Fibroblast of mammary gland (primary cell): ENCODE measurements at regions not wholly inside any gene's neighbourhood (a gene's known extent, or its start where the extent isn't known, plus 50 kb on each side); places are given as distances from the start of the nearest gene placed in this dataset.

ENCODE experiments used
- DNase-seq: peaks from one replicate; pipeline ENCODE4 v3.0.0-alpha.2; 2010; ENCODE audit warnings: low read depth
- H3K4me3 ChIP-seq: 2 replicates; pipeline ENCODE4 v1.5.1; 2011; ENCODE audit warnings: low read depth, mild to moderate bottlenecking, low read length, moderate library complexity; ENCODE audit not compliant: control insufficient read depth
- TF ChIP-seq, protein P1 (sequence below): conservative IDR thresholded peaks from 2 replicates; pipeline ENCODE4 v1.5.1; 2011; ENCODE audit warnings: low read depth, low read length, inconsistent platforms; ENCODE audit not compliant: control insufficient read depth, insufficient read depth

DNA sequence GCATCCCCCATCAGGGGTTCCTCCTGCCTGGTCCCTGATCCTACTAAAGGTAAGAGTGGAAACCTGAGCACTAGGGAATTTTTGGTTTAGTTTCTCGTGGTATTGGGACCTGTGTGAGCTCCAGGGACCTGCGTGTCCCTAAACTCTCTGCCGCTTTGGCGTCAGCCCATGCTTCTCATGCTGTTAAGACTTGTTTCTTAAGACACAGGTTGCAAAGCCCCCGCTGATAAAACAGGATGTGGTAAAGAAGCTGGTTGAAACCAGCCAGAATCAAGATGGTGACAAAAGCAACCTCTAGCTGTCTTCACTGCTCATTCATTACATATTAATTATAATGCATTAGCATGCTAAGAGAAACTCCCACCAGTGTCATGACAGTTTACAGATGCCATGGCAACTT lies 64.6 kb downstream of the LYZL4 start:
- no peak for DNase-seq
- no peak overlapping the region for H3K4me3 ChIP-seq
- TF ChIP-seq, protein P1, sequence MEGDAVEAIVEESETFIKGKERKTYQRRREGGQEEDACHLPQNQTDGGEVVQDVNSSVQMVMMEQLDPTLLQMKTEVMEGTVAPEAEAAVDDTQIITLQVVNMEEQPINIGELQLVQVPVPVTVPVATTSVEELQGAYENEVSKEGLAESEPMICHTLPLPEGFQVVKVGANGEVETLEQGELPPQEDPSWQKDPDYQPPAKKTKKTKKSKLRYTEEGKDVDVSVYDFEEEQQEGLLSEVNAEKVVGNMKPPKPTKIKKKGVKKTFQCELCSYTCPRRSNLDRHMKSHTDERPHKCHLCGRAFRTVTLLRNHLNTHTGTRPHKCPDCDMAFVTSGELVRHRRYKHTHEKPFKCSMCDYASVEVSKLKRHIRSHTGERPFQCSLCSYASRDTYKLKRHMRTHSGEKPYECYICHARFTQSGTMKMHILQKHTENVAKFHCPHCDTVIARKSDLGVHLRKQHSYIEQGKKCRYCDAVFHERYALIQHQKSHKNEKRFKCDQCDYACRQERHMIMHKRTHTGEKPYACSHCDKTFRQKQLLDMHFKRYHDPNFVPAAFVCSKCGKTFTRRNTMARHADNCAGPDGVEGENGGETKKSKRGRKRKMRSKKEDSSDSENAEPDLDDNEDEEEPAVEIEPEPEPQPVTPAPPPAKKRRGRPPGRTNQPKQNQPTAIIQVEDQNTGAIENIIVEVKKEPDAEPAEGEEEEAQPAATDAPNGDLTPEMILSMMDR, result no peak

DNA sequence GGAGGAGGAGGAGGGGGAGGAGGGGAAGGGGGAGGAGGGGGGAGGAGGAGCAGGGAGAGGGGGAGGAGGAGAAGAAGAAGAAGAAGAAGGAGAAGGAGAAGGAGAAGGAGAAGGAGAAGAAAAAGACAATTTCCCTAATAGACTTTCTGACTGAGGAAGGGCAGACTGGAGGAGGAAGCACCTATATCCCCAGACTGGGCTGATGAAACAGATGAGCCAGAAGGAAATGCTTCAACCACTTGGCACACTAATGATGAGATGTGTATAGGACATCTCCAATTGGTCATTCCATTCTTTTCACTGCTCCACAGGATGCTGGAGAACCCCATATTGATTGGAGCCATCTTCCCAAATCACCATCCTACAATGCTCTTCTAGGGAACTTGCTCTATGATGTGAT lies 69.9 kb downstream of the LYZL4 start:
- TF ChIP-seq, protein P1, result no peak
- no peak for DNase-seq
- H3K4me3 ChIP-seq, result no peak overlapping the region

DNA sequence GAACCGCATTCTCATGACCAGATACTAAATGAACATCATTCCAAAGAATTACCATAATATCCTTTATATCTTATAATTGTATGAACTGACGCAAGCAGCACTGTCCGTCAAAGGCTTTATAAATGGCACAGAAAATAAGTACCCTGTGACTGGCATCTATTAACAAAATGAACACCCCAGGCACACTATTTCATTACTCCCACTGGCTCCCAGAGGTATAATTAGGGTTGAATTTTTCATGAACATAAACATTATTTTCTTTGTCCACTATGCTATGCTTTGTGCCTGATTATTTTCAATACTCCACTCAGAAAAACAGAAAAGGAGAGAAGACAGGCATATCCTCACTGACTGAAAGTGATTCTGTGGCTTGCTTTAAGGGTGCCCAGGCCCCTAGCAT lies 71.1 kb downstream of the LYZL4 start:
- no peak for DNase-seq
- TF ChIP-seq, protein P1, result no peak
- no peak overlapping the region for H3K4me3 ChIP-seq

DNA sequence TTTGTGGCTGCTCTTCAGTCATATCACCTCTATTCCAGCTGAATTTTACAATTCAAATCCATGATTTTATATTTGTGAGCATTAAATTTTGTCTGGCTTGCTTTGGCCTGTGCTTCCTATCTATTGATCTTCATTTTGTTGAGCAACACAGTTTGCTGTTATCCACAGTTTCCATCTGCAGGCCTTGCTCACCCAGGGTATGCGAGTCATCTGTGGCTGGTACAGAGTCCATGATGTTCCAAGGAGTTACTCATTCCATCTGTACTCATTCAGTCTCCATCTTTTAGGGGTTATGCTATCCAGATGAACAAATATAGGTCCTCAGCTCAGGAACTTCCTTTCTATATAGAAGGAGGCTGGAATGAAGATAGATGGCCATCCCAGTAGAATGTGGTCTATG lies 70.1 kb upstream of the CCK start:
- DNase-seq, result peak; percentile 66
- no peak overlapping the region for H3K4me3 ChIP-seq
- TF ChIP-seq, protein P1, result no peak

DNA sequence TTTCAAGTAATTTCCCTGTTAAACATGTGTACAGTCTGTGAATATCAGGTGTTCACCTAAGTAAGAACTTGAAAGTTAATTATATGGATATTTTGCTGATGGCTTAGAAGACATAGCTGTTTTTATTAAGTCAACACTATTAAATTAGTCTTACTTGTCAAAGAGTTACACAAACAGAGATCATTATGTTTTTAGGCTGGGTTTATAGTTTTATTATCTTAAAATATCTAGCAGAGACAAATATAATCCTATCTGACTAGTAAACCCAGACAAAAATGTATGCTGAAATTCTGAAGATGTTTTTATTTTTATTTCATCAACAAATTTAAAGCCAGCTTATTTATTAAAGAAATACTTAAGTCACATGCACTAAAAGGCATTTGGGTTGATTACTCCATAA lies 51.2 kb upstream of the CCK start:
- TF ChIP-seq, protein P1, result no peak
- H3K4me3 ChIP-seq, result no peak overlapping the region
- DNase-seq, result no peak
